CD1c-positive myeloid dendritic cell (primary cell): ENCODE measurements at regions not wholly inside any gene's neighbourhood (a gene's known extent, or its start where the extent isn't known, plus 50 kb on each side); places are given as distances from the start of the nearest gene placed in this dataset.

Source experiments
- DNase-seq: peaks from one replicate; pipeline ENCODE4 v3.0.0-alpha.2; 2016; ENCODE audit errors: extremely low spot score

GRCh38 chr2:163369111-163369510 lies 366.7 kb downstream of the FIGN start:
- no peak for DNase-seq

GRCh38 chr2:163368655-163369054 lies 367.2 kb downstream of the FIGN start:
- no peak for DNase-seq

- DNase-seq = no peak
Measured at GRCh38 chr2:163367825-163368582, 367.8 kb downstream of the FIGN start.

GRCh38 chr2:163364736-163365135 lies 371.1 kb downstream of the FIGN start:
- DNase-seq = no peak

GRCh38 chr2:163353551-163353950 lies 382.3 kb downstream of the FIGN start:
- no peak for DNase-seq

GRCh38 chr2:163351966-163352365 lies 383.8 kb downstream of the FIGN start:
- no peak for DNase-seq

- no peak for DNase-seq
Measured at GRCh38 chr2:163351143-163351542, 384.7 kb downstream of the FIGN start.

- peak; percentile 83 for DNase-seq
Measured at GRCh38 chr2:163348857-163349380, 386.9 kb downstream of the FIGN start.

GRCh38 chr2:163347982-163348856 lies 387.6 kb downstream of the FIGN start:
- DNase-seq = peak; percentile 63

- peak; percentile 69 for DNase-seq
Measured at GRCh38 chr2:163345795-163346573, 389.8 kb downstream of the FIGN start.

GRCh38 chr2:163343316-163343715 lies 392.5 kb downstream of the FIGN start:
- no peak for DNase-seq

GRCh38 chr2:163341426-163341825 lies 394.4 kb downstream of the FIGN start:
- DNase-seq = no peak

GRCh38 chr2:163338270-163338669 lies 397.5 kb downstream of the FIGN start:
- no peak for DNase-seq

GRCh38 chr2:163324677-163325076 lies 411.1 kb downstream of the FIGN start:
- DNase-seq = no peak

GRCh38 chr2:163319006-163319405 lies 416.8 kb downstream of the FIGN start:
- DNase-seq = no peak

GRCh38 chr2:163314712-163315111 lies 421.1 kb downstream of the FIGN start:
- DNase-seq = no peak

- DNase-seq = no peak
Measured at GRCh38 chr2:163312713-163313112, 423.1 kb downstream of the FIGN start.

- no peak for DNase-seq
Measured at GRCh38 chr2:163306647-163307046, 429.2 kb downstream of the FIGN start.

GRCh38 chr2:163302141-163302540 lies 433.7 kb downstream of the FIGN start:
- DNase-seq = no peak

GRCh38 chr2:163291790-163292189 lies 444.0 kb downstream of the FIGN start:
- no peak for DNase-seq

GRCh38 chr2:163281717-163282116 lies 443.1 kb upstream of the KCNH7 start:
- DNase-seq = no peak
